HuH-7 (cell line): ENCODE measurements at regions not wholly inside any gene's neighbourhood (a gene's known extent, or its start where the extent isn't known, plus 50 kb on each side); places are given as distances from the start of the nearest gene placed in this dataset.
A peak's percentile ranks its signal among the peaks of the same experiment; 100 is the strongest.

Experiments
- DNase-seq: peaks from one replicate; pipeline ENCODE4 v3.0.0; 2011; ENCODE audit warnings: low spot score

- no peak for DNase-seq
Observed at GRCh38 chr3:21801631-21802030, 50.6 kb upstream of the ZNF385D start.

DNA sequence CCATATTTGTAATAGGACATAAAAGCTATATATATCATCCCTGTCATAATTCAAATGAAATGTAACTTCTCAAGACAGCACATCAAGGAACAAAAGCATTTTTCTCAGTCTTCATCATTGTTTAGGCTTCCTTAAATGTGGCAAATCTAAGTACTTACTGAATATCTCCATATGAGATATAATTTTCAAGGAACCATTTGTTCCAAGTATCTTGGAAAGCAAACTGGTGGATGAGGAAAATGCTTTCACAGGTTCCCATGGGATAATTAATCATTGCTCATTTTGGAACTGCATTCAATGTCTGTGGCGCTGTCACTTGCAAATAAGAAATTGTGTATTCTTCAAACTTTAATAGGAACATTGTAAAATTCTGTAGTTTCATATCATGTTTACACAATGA lies 52.6 kb upstream of the ZNF385D start:
- DNase-seq, result no peak

GRCh38 chr3:21804330-21804729 lies 53.3 kb upstream of the ZNF385D start:
- DNase-seq, result no peak

DNA sequence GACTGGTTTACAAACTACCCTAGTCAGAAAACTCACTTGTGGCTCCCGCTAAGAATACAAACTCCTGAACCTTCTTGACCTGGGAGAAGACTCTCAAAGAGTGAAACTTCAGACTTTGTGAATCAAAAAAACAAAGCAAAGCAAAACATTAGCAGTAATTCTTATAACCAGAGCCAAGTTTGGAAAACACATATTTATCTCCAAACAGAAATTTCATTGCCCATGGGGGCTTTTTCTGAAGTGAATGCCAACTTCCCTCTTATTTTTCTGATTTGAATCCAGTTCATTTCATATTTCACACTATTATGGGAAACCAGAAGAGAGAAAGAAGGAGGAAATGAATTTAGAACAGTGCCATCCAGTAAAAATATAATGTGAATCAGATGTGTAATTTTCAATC lies 55.7 kb upstream of the ZNF385D start:
- DNase-seq, result no peak

DNA sequence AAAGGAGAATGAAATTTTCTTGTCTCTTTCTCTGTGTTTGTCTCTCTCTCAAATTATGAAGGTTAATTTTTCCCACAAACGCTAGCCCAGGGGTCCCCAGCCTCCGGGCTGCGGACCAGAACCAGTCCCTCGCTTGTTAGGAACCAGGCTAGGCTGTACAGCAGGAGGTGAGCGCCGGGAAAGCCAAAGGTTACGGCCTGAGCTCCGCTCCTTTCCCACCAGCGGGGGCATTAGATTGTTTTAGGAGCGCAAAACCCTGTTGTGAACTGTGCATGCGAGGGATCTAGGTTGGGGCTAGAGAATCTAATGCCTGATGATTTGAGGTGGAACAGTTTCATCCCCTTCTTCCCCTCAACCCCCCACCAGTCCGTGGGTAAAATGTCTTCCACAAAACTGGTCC lies 74.7 kb upstream of the ZNF385D start:
- peak; percentile 5 for DNase-seq

- no peak for DNase-seq
Observed at GRCh38 chr3:21826416-21826815, 75.4 kb upstream of the ZNF385D start.

DNA sequence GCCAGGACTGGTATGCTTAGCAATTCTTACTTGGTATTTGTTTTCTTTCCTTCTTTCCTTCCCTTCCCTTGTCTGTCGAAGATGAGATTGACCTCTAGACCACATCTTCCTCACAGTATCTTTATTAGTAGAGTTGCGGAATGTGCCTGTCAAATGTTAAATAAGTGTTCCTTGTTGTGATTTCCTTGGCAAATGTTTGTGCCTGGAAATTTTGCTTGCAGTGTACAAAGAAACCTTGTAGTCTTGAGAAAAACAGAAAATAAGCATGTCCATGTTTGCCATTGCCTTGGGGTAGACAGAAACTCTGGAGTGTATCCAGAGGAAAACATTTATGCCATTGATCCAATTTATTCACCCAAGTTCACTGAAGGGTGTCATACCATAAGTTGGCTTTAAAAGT lies 79.5 kb upstream of the ZNF385D start:
- no peak for DNase-seq

GRCh38 chr3:21835264-21835663 lies 84.3 kb upstream of the ZNF385D start:
- no peak for DNase-seq

- DNase-seq, result no peak
Observed at GRCh38 chr3:21836227-21836626, 85.2 kb upstream of the ZNF385D start.

DNA sequence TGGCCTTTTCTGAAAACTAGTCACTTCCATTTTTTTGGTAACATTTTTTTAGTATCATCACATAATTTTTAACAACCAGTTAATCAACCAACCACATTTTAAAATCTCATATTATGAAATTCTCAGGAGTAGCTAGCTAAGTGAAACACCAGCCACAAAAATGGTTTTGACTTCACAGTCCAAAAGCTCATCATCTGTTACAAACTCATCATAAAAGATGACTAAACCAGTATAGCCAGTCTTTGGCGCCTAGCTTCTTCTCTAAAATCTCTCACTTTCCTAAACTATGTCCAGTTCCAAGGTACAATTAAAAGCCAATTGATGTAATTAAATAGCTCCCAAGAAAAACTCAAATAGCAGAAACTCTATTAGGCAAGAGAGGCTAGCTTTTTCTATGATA lies 88.2 kb upstream of the ZNF385D start:
- DNase-seq, result no peak

DNA sequence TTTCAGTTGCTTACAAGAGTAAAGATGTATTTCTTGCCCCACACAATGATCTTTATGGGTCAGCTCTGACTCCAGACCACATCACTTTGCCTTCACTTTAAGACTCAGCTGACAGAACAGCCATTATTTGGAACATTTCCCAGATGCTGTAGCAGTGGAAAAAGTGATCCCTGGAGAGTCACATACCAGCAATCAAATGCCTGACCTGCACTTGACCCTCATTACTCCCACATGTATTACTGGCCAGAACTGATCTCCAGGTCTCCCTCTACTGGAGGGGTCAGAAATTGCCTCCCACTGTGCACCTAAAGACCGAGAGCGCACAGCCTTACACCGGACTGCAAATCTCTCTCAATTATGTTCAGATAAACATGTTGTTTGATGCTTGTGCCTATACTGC lies 88.6 kb upstream of the ZNF385D start:
- DNase-seq, result no peak

DNA sequence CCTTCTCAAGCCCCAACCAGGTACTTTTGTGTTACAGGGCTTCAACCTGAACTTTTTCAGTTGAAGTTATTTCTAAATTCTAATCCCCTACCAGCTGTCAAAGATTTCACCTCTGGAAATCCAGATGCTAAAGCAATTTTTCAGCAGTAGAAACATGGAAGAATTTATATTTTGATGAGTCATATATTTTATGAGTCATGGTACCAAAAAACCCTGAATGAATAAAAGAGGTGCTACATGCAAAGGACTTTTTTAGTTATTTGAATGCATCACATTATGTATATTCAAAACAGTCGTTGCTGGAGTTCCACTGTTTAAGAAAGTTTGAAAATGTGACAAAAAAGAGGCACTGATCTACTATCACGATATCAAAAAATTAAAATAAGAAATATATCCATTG lies 96.0 kb upstream of the ZNF385D start:
- no peak for DNase-seq

DNA sequence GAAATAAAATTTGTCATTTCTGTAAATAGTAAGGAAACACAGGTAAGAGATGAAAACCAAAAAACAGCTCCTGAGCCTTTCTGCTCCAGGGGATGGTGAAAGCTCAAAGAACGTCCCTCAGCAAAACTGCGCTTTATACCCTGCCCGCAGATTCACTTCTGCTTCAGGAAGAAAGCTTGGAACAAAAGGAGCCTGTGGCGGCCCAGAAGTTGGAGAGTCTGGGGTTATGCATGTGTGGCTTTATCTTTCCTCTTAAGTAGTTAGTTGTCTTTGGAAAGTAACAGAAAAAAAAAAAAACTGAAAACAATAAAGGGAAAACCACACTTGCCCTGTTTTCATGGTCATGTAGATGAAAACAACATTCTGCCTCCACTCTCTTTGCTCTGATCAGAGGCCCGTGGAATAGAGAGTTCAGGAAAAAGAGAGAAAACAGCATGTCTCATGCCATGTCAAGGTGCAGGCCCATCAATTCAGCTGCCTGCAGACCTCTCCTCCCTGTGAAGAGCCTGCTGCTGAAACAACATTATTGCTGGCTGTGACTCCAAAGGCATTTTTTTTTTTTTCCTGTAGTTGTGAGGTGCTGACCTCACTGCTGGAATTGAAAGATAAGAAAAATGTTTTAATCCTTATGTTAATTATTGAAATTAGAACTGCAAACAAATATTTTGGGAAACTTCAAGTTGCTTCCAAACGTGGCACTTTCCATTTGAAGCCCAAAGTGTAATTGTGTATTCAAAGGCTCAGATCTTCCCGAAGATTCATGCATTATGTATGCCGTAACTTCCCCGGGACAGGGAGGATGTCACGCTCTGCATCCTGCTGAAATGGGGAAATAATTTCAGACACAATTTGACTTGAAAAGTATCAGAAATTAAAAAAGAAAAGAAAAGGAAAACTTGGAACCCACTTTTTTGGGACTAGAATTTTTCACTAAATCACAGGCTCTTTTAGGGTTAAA lies 108.4 kb upstream of the ZNF385D start:
- no peak for DNase-seq

- DNase-seq, result no peak
Observed at GRCh38 chr3:21860082-21860475, 109.1 kb upstream of the ZNF385D start.

GRCh38 chr3:21860657-21861056 lies 109.6 kb upstream of the ZNF385D start:
- no peak for DNase-seq

- DNase-seq, result no peak
Observed at GRCh38 chr3:21876782-21877181, 125.8 kb upstream of the ZNF385D start.

DNA sequence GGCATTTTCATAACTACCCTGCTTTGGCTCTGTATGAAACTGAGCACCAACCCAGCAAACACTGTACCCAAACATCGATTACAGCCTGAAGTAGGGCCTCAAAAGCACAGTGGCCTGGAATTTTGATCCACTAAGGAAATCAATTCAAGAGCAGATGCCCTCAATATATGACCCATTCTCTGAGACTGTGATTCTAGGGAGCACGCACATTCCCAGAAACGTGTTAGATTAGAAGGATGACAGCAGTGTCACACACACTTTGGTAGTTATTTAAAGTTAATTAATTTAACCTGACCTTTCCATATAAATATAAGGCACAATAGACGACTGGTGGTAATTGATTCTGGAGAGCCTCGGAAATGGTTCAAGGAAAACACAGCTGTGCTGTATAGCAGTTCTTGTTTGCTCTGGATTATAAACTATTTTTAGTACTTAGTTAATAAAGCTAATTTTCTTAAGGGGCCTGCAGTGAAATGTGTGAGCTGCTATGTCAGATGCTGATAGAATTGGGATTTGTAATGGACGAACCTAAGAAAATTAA lies 126.3 kb upstream of the ZNF385D start:
- no peak for DNase-seq

GRCh38 chr3:21879184-21879886 lies 128.3 kb upstream of the ZNF385D start:
- DNase-seq, result no peak

GRCh38 chr3:21888656-21889055 lies 137.6 kb upstream of the ZNF385D start:
- DNase-seq, result no peak

- DNase-seq, result no peak
Observed at GRCh38 chr3:21889166-21889565, 138.2 kb upstream of the ZNF385D start.

DNA sequence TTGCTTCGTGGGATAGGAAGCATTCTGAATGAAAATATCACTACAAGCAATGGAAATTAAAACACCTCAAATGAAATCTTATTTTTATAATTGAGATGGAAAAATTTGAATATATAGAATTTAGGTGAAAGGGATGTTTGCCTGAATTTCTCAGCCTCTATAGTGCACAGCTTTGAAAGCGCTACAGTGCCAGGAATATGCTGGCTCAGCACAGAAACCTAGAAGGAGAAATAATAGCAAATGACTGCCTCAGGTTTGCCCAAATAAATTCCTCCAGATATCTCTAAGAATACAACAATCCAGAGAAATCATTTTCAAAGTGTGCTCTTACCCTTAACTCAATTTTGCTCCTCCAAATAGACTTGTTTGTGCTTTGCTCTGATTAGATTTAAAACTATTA lies 141.1 kb upstream of the ZNF385D start:
- DNase-seq, result no peak

DNA sequence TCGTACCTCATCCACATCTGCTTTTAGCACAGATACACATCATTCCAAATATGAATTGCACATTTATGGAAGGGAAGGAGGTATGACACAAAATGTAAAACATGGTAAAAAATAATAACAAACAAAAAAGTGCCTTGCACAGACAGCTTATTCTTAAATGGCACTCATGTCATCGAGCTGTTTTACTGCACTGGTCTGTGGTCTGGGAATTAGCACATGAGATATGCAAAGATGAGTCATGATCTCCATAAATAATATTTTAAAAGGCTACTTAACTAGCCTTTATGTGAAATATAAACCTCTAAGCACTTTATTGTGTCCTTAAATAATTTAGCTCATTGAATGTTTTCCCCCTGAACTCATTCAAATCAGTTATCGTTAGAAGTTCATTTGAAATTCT lies 142.2 kb upstream of the ZNF385D start:
- DNase-seq, result no peak
